GM19043 (cell line): ENCODE measurements at regions not wholly inside any gene's neighbourhood (a gene's known extent, or its start where the extent isn't known, plus 50 kb on each side); places are given as distances from the start of the nearest gene placed in this dataset.

Source experiments
- ATAC-seq: cut with Tn5 transposase; IDR thresholded peaks from one replicate; pipeline ENCODE4 v1.9.1; 2021; ENCODE audit warnings: low read depth; ENCODE audit not compliant: unreplicated experiment

- ATAC-seq, result no peak
Measured at GRCh38 chr7:37504801-37505200, 56.1 kb upstream of the ELMO1 start.

GRCh38 chr7:37505750-37506353, 57.2 kb upstream of the ELMO1 start:
- no peak for ATAC-seq

- ATAC-seq, result no peak
Measured at GRCh38 chr7:37508118-37508517, 59.5 kb upstream of the ELMO1 start.

- no peak for ATAC-seq
Measured at GRCh38 chr7:37510043-37510634, 61.5 kb upstream of the ELMO1 start.

DNA sequence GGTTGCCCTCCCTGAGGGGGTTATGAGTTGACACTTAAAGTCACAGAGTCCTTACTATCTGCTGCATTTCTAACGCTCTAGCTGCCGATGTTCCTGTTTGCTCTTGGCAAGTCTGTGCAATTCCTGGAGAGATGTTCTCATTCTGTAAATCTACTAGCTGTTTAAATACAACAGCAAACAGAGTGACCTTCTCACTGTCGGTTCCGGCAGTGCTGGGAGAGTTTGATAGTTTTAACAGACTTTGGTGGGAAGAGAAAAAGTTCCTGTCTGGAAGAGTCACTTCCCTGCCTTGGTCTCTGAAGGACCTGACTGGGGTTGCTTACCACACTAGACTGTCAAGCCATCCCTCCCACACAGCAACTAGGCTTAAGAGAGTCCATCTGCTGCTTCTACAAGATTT, 63.3 kb upstream of the ELMO1 start:
- ATAC-seq, result no peak

DNA sequence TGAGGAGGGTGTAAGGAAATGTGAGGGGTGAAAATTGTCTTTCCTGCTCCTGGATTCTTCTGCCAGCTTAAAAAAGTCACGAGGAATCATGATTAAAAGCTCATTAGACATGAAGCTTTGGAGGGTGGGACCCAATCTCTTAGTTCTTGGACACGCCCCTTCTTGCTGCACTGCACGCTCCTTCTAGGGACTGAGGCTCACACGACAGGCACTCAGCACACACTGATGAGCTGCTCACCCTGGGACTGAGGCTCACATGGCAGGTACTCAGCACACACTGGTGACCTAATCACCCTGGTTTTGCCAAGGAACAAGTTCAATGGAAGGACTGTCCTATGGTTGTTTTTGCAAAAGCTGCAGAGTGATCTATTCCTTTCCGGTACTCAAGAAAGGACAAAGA, 65.8 kb upstream of the ELMO1 start:
- ATAC-seq, result no peak

- ATAC-seq, result no peak
Measured at GRCh38 chr7:37516664-37517063, 68.0 kb upstream of the ELMO1 start.

GRCh38 chr7:37518266-37518665, 69.6 kb upstream of the ELMO1 start:
- ATAC-seq, result no peak

- ATAC-seq, result no peak
Measured at GRCh38 chr7:37524056-37524455, 75.4 kb upstream of the ELMO1 start.

- ATAC-seq, result no peak
Measured at GRCh38 chr7:37524797-37525196, 76.1 kb upstream of the ELMO1 start.

GRCh38 chr7:37526623-37527022, 78.0 kb upstream of the ELMO1 start:
- ATAC-seq, result no peak

GRCh38 chr7:37527109-37527508, 78.4 kb upstream of the ELMO1 start:
- ATAC-seq, result no peak

DNA sequence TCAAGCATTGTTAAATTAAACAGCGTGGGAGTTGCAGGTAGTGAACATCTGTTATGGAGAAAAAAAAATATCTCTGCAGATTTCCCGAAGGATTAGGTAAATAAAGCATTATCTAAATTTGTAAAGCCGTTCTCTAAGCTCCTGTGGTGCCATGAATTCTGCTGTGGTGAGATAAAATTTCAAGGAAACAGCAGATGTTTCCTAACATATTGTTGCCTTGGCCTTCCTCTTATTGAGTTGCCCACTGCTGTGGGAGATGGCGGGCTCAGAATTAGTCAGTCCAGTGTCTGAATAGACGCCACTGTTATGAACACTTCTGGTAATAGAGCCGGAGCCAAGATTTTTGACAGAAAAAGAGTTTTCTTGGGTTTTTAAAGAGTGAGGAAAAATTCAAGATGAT, 82.6 kb upstream of the ELMO1 start:
- no peak for ATAC-seq

GRCh38 chr7:37532636-37533035, 84.0 kb upstream of the ELMO1 start:
- no peak for ATAC-seq

GRCh38 chr7:37534893-37535610, 86.4 kb upstream of the ELMO1 start:
- ATAC-seq, result no peak

GRCh38 chr7:37535841-37536240, 87.2 kb upstream of the ELMO1 start:
- ATAC-seq, result no peak

DNA sequence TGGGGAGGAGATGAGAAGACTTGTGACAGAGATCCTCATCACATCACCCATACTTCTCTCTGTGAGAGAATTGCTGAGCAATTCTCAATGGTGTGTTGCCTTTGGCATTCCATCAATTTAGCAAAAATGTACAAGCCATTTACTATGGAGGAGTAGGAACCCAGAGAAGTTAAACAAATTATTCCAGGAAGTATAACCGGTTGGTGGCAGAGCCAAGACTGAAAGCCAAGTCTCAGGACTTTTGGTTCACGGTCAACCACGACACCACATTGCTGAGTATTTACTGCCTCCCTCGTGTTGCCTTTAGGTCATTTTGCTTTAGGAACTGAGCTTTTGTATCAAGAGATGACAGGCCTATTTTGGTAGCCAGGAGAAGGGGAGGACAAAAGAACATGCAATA, 88.0 kb upstream of the ELMO1 start:
- no peak for ATAC-seq

GRCh38 chr7:37537439-37537838, 88.8 kb upstream of the ELMO1 start:
- ATAC-seq, result no peak

DNA sequence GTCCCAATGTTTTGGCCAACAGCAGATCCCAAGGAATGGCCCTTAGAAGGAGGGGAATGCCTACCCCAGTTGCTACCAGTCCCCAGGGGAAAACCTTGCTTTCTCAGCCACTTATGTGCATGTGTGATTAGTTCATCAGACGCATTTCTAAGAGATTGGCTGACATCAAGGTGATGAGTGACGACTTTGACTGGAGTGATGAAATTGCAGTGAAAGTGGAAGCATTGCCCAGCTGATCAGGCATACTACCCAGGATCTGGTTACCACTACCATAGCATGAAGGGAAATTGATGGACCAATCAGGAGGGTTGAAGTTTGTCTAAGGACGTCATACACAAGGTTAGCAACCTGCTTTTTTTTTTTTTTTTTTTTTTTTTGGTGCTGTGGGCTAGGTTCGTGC, 90.3 kb upstream of the ELMO1 start:
- no peak for ATAC-seq

DNA sequence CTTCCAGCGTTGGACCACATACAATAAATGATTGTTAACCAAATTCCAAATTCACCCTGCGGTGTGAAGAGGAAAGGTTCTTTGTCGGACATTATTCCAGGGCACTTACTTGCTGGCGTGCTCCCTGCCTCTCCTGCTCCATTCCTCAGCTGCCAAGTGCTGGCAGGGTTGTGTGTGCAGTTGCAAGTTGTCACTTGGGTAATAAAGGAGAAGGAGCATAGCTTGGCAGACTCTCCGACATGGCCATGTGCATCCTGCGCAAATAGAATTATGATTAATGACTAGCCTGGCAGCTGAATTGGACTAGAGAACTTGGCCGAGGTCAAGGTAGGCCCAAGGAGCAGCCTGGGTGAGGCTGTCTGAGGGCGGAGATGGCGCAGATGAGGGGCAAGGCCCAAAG, 92.3 kb upstream of the ELMO1 start:
- ATAC-seq, result no peak

GRCh38 chr7:37541810-37542443, 93.3 kb upstream of the ELMO1 start:
- peak; percentile 90 for ATAC-seq
